Bronchial epithelial cell (primary cell): ENCODE measurements at regions not wholly inside any gene's neighbourhood (a gene's known extent, or its start where the extent isn't known, plus 50 kb on each side); places are given as distances from the start of the nearest gene placed in this dataset.

Experiments used
- DNase-seq: peaks from one replicate; pipeline ENCODE4 v3.0.0-alpha.2; 2010; ENCODE audit warnings: low read depth
- FAIRE-seq: peaks from 2 replicates; lab custom pipeline; 2011; peaks lifted over from hg19 to GRCh38; lab: Jason Lieb, UNC
- H3K27me3 ChIP-seq: 2 replicates; pipeline ENCODE4 v1.5.1; 2011; ENCODE audit warnings: low read length; ENCODE audit not compliant: control insufficient read depth, insufficient read depth
- H3K36me3 ChIP-seq: 2 replicates; pipeline ENCODE4 v1.5.1; 2011; ENCODE audit warnings: low read length; ENCODE audit not compliant: control insufficient read depth, insufficient read depth
- H3K4me3 ChIP-seq: 2 replicates; pipeline ENCODE4 v1.5.1; 2011; ENCODE audit warnings: mild to moderate bottlenecking, low read depth, low read length, control low read depth
- TF ChIP-seq, protein P1 (sequence below): IDR thresholded peaks from 2 replicates; pipeline ENCODE4 v1.5.1; 2011; ENCODE audit warnings: mild to moderate bottlenecking, moderate library complexity, low read length, control low read depth, inconsistent platforms; ENCODE audit not compliant: insufficient read depth, severe bottlenecking

DNA sequence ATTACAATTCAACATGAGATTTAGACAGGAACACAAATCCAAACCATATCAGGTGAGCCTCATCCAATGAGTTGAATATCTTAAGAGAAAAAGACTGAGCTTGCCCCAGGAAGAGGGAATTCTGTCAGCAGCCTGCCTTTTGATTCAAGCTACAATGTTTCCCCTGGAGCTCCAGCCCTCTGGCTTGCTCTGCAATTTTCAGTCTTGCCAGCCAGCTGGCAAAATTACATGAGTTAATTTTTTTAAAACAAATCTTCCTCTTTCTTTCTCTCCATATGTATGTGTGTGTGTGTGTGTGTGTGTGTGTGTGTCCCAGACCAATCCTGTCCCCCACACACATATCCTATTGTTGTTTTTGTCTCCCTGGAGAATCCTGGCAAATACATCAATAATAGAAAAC is 313.2 kb downstream of the CDH10 start:
- TF ChIP-seq, protein P1, sequence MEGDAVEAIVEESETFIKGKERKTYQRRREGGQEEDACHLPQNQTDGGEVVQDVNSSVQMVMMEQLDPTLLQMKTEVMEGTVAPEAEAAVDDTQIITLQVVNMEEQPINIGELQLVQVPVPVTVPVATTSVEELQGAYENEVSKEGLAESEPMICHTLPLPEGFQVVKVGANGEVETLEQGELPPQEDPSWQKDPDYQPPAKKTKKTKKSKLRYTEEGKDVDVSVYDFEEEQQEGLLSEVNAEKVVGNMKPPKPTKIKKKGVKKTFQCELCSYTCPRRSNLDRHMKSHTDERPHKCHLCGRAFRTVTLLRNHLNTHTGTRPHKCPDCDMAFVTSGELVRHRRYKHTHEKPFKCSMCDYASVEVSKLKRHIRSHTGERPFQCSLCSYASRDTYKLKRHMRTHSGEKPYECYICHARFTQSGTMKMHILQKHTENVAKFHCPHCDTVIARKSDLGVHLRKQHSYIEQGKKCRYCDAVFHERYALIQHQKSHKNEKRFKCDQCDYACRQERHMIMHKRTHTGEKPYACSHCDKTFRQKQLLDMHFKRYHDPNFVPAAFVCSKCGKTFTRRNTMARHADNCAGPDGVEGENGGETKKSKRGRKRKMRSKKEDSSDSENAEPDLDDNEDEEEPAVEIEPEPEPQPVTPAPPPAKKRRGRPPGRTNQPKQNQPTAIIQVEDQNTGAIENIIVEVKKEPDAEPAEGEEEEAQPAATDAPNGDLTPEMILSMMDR, result no peak
- no peak overlapping the region for H3K4me3 ChIP-seq
- no peaks in the 10 kb centered on the region for H3K36me3 ChIP-seq
- FAIRE-seq (no peak), DNase-seq (no peak)
- H3K27me3 ChIP-seq, result no peaks in the 10 kb centered on the region

DNA sequence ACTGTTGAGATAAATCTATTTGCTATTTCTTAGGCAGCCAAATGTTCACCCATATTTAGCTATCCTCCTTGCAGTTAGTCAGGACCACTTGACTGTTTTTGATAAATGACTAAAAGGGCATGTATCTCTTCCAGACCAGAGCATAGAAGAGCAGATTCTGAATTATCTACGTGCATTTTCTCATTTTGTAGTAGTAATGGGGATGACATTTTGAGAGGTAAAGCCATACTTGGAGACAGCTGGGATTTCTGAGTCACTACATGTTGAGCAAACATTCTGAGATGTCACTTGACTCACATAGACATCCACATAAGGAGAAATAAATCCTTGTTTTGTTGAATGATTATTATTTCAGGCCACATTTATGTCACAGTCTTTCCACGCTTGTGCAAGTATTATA is 297.6 kb downstream of the CDH10 start:
- TF ChIP-seq, protein P1, result no peak
- Histone ChIP-seq H3K27me3 (no peaks in the 10 kb centered on the region), H3K4me3 (no peak overlapping the region), H3K36me3 (no peaks in the 10 kb centered on the region)
- FAIRE-seq, result no peak
- DNase-seq, result no peak

DNA sequence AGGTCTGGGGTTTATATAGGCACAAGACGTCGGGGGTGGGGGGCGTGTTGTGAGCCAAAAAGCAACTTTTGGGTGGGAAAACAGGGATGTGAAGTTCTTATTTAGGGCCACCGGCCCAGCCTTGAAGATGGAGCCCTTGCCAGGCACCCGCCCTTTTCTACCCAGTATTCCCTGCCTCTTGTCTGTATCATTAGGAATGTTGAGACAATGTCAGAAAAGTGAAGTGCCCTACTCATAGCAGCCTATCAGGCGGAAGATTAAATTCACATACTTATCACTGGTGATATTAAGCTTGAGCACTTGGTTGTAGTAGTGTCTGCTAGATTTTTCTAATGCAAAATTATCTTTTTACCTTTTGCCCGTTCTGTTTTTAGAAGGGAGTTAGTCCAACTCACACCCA is 293.5 kb downstream of the CDH10 start:
- no peak for DNase-seq
- no peaks in the 10 kb centered on the region for H3K36me3 ChIP-seq
- no peaks in the 10 kb centered on the region for H3K27me3 ChIP-seq
- H3K4me3 ChIP-seq, result no peak overlapping the region
- TF ChIP-seq, protein P1, result no peak
- no peak for FAIRE-seq

DNA sequence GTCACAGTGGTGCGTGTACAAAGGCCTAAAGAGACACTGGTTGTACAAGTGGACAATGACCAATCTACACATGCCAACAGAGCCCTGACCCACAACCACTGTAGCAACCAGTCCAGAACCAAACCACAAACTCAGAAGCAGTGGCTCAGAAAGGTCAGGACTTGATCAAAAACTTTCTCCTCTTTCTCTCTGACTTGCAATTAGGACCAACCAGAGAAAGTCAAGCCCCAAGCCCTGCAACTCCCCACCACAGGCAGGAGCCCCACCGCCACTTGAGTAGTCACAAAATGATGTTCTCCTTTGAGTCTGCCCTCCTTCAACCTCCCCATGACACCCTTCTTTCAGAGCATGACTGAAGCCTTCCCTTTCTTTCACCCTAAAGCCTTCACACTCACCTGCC is 291.8 kb downstream of the CDH10 start:
- DNase-seq, result no peak
- FAIRE-seq, result no peak
- Histone ChIP-seq H3K36me3 (no peaks in the 10 kb centered on the region), H3K4me3 (no peak overlapping the region), H3K27me3 (no peaks in the 10 kb centered on the region)
- TF ChIP-seq, protein P1, result no peak

DNA sequence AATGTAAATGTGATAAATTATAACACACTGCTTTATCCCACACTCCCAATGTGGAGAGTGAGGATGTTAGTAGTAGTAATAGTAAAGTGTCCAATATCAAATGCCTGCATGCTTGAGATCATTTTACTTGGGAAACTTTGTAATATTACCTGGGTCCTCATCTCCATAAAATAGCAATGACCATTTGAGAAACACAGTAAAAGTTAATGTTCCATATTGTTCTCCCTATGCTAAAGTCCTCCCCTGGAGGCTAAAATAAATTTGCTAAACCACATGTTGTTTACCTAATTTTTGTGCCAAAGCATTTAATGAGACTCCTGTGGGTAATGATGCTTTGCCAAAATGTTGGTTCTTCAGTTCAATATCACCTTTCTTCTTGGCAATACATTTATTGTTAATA is 291.2 kb downstream of the CDH10 start:
- DNase-seq, result no peak
- no peaks in the 10 kb centered on the region for H3K36me3 ChIP-seq
- TF ChIP-seq, protein P1, result no peak
- no peak for FAIRE-seq
- no peak overlapping the region for H3K4me3 ChIP-seq
- no peaks in the 10 kb centered on the region for H3K27me3 ChIP-seq

DNA sequence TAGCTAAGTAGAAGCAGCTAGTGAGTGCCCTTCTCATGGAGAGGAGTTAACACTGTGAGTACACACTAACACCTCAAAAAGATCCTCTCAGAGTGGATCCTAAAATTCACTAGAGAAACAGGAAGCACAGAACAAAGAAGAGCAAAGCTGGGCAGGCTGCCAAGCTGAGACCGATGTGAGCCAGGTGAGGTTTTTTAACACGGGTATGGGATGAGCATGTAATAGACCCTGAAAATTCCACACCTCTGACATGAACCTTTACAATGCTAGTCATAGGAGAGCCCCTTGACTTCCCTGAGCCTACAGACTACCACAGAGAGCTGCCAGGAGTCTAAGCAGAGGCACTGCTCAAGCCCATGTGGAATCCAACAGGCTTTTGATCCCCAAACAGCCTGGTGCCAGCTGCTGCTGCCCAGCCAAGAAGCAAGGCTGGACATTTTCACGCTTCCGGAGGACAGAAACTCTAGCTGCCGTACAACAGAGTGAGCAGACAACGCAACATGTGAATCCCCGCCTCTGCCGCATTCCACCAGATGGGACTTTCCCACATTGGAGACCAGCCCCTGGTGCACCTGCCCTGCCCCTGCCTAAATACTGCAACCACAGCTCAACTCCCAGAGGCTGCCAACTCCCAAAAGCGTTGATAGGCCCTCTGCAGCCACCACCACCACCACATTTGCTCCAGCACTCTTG is 280.8 kb downstream of the CDH10 start:
- no peaks in the 10 kb centered on the region for H3K36me3 ChIP-seq
- FAIRE-seq (no peak), DNase-seq (no peak)
- no peaks in the 10 kb centered on the region for H3K27me3 ChIP-seq
- no peak overlapping the region for H3K4me3 ChIP-seq
- TF ChIP-seq, protein P1, result no peak
